OCI-LY7 (cell line): ENCODE measurements at regions not wholly inside any gene's neighbourhood (a gene's known extent, or its start where the extent isn't known, plus 50 kb on each side); places are given as distances from the start of the nearest gene placed in this dataset.

Experiments used
- BruUV-seq: library from RNA; stranded (reverse); fragments of 400-500 nt; replicated peaks from 2 replicates; lab custom pipeline; 2021; lab: Mats Ljungman, UMichigan
- CTCF ChIA-PET: fragments of 300-600 bp; sonication (Branson Sonifier 250); formaldehyde crosslinking; loops from one replicate; lab custom pipeline; 2022; ENCODE audit warnings: antibody characterized with exemption; ENCODE audit not compliant: unreplicated experiment; lab: Charles Lee
- POLR2A ChIA-PET: fragments of 300-600 bp; sonication (Branson Sonifier 250); formaldehyde crosslinking; loops from one replicate; lab custom pipeline; 2022; ENCODE audit warnings: antibody characterized with exemption; lab: Charles Lee
- DNase-seq: peaks from one replicate; pipeline ENCODE4 v3.0.0-alpha.2; 2015; ENCODE audit warnings: low spot score
- H2AFZ ChIP-seq: fragments of 200-600 bp; sonication (generic), shearing (Covaris generic); 2 replicates; pipeline ENCODE4 v1.6.1; 2014; ENCODE audit warnings: mild to moderate bottlenecking, antibody characterized with exemption, low read length, moderate library complexity
- H3K27ac ChIP-seq: fragments of 200-600 bp; sonication (generic); 2 replicates; pipeline ENCODE4 v1.5.1; 2014; ENCODE audit warnings: mixed run types, low read depth, mild to moderate bottlenecking, moderate library complexity, low read length, inconsistent platforms; ENCODE audit not compliant: poor library complexity, severe bottlenecking
- H3K36me3 ChIP-seq: fragments of 200-600 bp; sonication (generic); 2 replicates; pipeline ENCODE4 v1.6.1; 2014; ENCODE audit warnings: mild to moderate bottlenecking, antibody characterized with exemption, low read length, moderate library complexity, mixed read lengths; ENCODE audit not compliant: insufficient read depth
- H3K4me1 ChIP-seq: fragments of 200-600 bp; sonication (generic); 2 replicates; pipeline ENCODE4 v1.5.1; 2014; ENCODE audit warnings: mild to moderate bottlenecking, low read length; ENCODE audit not compliant: insufficient read depth, poor library complexity, severe bottlenecking
- H3K4me2 ChIP-seq: fragments of 200-600 bp; sonication (generic); 2 replicates; pipeline ENCODE4 v1.6.1; 2014; ENCODE audit warnings: mild to moderate bottlenecking, low read length
- H3K4me3 ChIP-seq: fragments of 200-600 bp; sonication (generic); 2 replicates; pipeline ENCODE4 v1.5.1; 2014; ENCODE audit warnings: mild to moderate bottlenecking, low read depth, low read length; ENCODE audit not compliant: poor library complexity, severe bottlenecking
- H3K79me2 ChIP-seq: fragments of 200-600 bp; sonication (generic); 2 replicates; pipeline ENCODE4 v1.6.1; 2016; ENCODE audit warnings: low read depth, mild to moderate bottlenecking, low read length, moderate library complexity, mixed read lengths; ENCODE audit not compliant: insufficient read depth
- H3K9me2 ChIP-seq: fragments of 200-600 bp; sonication (generic); 2 replicates; pipeline ENCODE4 v1.6.1; 2016; ENCODE audit warnings: mild to moderate bottlenecking, low read length, mixed read lengths; ENCODE audit not compliant: insufficient read depth
- H3K9me3 ChIP-seq: fragments of 200-600 bp; sonication (generic); 2 replicates; pipeline ENCODE4 v1.6.1; 2014; ENCODE audit warnings: mild to moderate bottlenecking, mixed run types, low read length, mixed read lengths
- H4K20me1 ChIP-seq: fragments of 200-600 bp; sonication (generic); 2 replicates; pipeline ENCODE4 v1.6.1; 2014; ENCODE audit warnings: mild to moderate bottlenecking, antibody characterized with exemption, low read length, moderate library complexity, mixed read lengths; ENCODE audit not compliant: insufficient read depth
- CTCF ChIP-seq: fragments of 200-600 bp; sonication (generic); conservative IDR thresholded peaks from 2 replicates; pipeline ENCODE4 v1.5.1; 2014; ENCODE audit warnings: mild to moderate bottlenecking, antibody characterized with exemption, low read length, moderate library complexity, mixed read lengths
- EZH2phosphoT487 ChIP-seq: fragments of 200-600 bp; sonication (generic); IDR thresholded peaks from 2 replicates; pipeline ENCODE4 v1.6.1; 2018; ENCODE audit warnings: low read depth, borderline replicate concordance, mild to moderate bottlenecking, mixed run types, antibody characterized with exemption, low read length, moderate library complexity, mixed read lengths
- intact Hi-C: fragments of 100-400 bp; cut with micrococcal nuclease; formaldehyde crosslinking; loops from one replicate; pipeline ENCODE4 v1.10.0; 2022; ENCODE audit not compliant: unreplicated experiment

GRCh38 chr1:244325056-244325758 is 126.5 kb downstream of the ADSS2 start:
- Histone ChIP-seq H3K4me3 (no peak overlapping the region), H3K4me1 (no peaks in the 10 kb centered on the region)

GRCh38 chr1:244326757-244327156 is 125.0 kb downstream of the ADSS2 start:
- CTCF ChIA-PET, result no interaction called here
- H3K27ac ChIP-seq, result no peak overlapping the region
- intact Hi-C loops, result no loop called here

More at GRCh38 chr1:244325056-244325758, 126.5 kb downstream of the ADSS2 start:
- Histone ChIP-seq H3K9me3 (no peaks in the 10 kb centered on the region), H4K20me1 (no peaks in the 10 kb centered on the region), H2AFZ (peak overlapping the region; percentile 41; the same call in 1 of the 2 replicates), H3K4me2 (no peak overlapping the region), H3K36me3 (no peaks in the 10 kb centered on the region), H3K27ac (no peak overlapping the region), H3K9me2 (no peaks in the 10 kb centered on the region), H3K79me2 (no peaks in the 10 kb centered on the region)
- peak; percentile 14 for DNase-seq
- CTCF ChIA-PET, result no interaction called here
- POLR2A ChIA-PET, result no interaction called here
- BruUV-seq, result no TSS peak
- TF ChIP-seq CTCF (no peak), EZH2phosphoT487 (no peak)
- intact Hi-C loops, result no loop called here

More at GRCh38 chr1:244326757-244327156, 125.0 kb downstream of the ADSS2 start:
- no peak for DNase-seq
- no peak overlapping the region for H3K4me2 ChIP-seq
- TF ChIP-seq EZH2phosphoT487, result no peak
- no peak for TF ChIP-seq CTCF
- H3K79me2 ChIP-seq, result no peaks in the 10 kb centered on the region
- POLR2A ChIA-PET, result interaction anchor here (0.7 to 0.8 kb wide), 2 partner anchors 10 to 37 kb away, joined by 3 read pairs; no protein-coding TSS in a partner anchor
- no peaks in the 10 kb centered on the region for H3K9me2 ChIP-seq
- no peaks in the 10 kb centered on the region for H3K4me1 ChIP-seq
- no peaks in the 10 kb centered on the region for H3K9me3 ChIP-seq
- no peak overlapping the region for H3K4me3 ChIP-seq
- no peaks in the 10 kb centered on the region for H3K36me3 ChIP-seq
- BruUV-seq, result no TSS peak
- H2AFZ ChIP-seq, result no peak overlapping the region
- H4K20me1 ChIP-seq, result no peaks in the 10 kb centered on the region
